Esophagus squamous epithelium (tissue), 4 donors: ENCODE measurements at regions not wholly inside any gene's neighbourhood (a gene's known extent, or its start where the extent isn't known, plus 50 kb on each side); places are given as distances from the start of the nearest gene placed in this dataset.

Experiments
- POLR2A ChIP-seq, 4 donors: fragments of 450-650 bp; IDR thresholded peaks; one replicate each; pipeline ENCODE4 v1.6.1; 2017; ENCODE audit warnings: antibody characterized with exemption in 4 of 4, mild to moderate bottlenecking in 4 of 4, moderate library complexity in 3 of 4
- TF ChIP-seq, protein P1 (sequence below), 6 experiments: fragments of 450-650 bp in 4 of 6; fragments of 200-600 bp in 2 of 6; sonication (generic) in 2 of 6; IDR thresholded peaks; one replicate each; pipeline ENCODE4 v1.5.1; 2016 to 2019; ENCODE audit warnings: antibody characterized with exemption in 6 of 6, mild to moderate bottlenecking in 4 of 6, moderate library complexity in 4 of 6

DNA sequence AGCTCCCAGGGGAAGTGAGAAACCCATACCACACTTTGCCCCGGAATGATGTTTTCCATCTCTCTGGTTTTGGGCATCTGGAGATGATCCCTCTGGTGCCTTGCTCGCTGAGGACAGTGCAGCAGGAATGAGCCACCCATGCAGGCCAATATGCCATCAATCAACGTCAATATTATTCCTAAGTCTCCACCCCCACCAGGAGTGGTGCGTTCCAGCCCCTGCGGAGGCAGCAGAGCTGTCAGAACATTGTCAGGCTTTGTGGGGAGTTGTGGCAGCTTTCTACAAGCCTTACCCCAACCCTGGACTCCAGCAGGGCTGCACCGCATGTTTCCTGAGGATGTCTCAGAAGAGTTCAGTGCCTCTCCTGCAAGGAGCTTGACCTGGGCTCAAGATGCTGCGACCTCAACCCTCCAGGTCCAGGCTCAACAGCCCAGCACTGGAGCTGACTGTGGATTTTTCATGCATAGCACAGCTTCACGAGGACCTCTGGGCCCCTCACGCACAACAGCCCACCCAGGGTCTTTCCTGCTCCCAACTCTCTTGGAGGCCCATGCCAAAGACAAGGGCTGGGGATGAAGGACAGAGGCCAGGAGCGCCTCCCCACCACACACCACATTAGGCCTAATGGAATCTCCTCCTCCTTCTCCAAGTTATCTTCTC lies 67.5 kb downstream of the PSMG1 start:
- no peak for TF ChIP-seq POLR2A (IDR thresholded peaks at IDR 0.05)
- TF ChIP-seq, protein P1, sequence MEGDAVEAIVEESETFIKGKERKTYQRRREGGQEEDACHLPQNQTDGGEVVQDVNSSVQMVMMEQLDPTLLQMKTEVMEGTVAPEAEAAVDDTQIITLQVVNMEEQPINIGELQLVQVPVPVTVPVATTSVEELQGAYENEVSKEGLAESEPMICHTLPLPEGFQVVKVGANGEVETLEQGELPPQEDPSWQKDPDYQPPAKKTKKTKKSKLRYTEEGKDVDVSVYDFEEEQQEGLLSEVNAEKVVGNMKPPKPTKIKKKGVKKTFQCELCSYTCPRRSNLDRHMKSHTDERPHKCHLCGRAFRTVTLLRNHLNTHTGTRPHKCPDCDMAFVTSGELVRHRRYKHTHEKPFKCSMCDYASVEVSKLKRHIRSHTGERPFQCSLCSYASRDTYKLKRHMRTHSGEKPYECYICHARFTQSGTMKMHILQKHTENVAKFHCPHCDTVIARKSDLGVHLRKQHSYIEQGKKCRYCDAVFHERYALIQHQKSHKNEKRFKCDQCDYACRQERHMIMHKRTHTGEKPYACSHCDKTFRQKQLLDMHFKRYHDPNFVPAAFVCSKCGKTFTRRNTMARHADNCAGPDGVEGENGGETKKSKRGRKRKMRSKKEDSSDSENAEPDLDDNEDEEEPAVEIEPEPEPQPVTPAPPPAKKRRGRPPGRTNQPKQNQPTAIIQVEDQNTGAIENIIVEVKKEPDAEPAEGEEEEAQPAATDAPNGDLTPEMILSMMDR (IDR thresholded peaks at IDR 0.05), result no peak
